Gastrocnemius medialis (tissue), 4 donors: ENCODE measurements at regions not wholly inside any gene's neighbourhood (a gene's known extent, or its start where the extent isn't known, plus 50 kb on each side); places are given as distances from the start of the nearest gene placed in this dataset.

Source experiments
- CTCF ChIP-seq, 5 experiments: fragments of 450-650 bp in 3 of 5; fragments of 200-600 bp in 2 of 5; sonication (generic) in 2 of 5; IDR thresholded peaks in 4 of 5; conservative IDR thresholded peaks in 1 of 5; 1 replicate in 4 of 5; 2 replicates in 1 of 5; pipeline ENCODE4 v1.5.1; 2016 to 2019; ENCODE audit warnings: antibody characterized with exemption in 5 of 5, mild to moderate bottlenecking in 3 of 5, moderate library complexity in 3 of 5
- POLR2A ChIP-seq, 2 donors: fragments of 450-650 bp; IDR thresholded peaks; one replicate each; pipeline ENCODE4 v1.6.1; 2017; ENCODE audit warnings: antibody characterized with exemption in 2 of 2, mild to moderate bottlenecking in 2 of 2, moderate library complexity in 2 of 2

GRCh38 chr2:150230616-150231015 is 256.9 kb downstream of the RND3 start:
- TF ChIP-seq CTCF (IDR thresholded peaks at IDR 0.05 in 4 of 5, conservative IDR thresholded peaks at IDR 0.05 in 1 of 5) (no peak), POLR2A (IDR thresholded peaks at IDR 0.05) (no peak)
